ENCODE measurements at regions not wholly inside any gene's neighbourhood (a gene's known extent, or its start where the extent isn't known, plus 50 kb on each side); places are given as distances from the start of the nearest gene placed in this dataset.

- ATAC-seq (ENCODE audit: low FRiP score) (no peak), DNase-seq (ENCODE audit: low spot score) (no peak)
- TF ChIP-seq CTCF (IDR thresholded peaks at IDR 0.05), result no peak
These were observed 291.8 kb downstream of the CRPPA start for GRCh38 chr7:16129431-16130110.

GRCh38 chr7:16123117-16123770, 298.1 kb downstream of the CRPPA start:
- no peak for DNase-seq (ENCODE audit: low spot score)
- no peak for ATAC-seq (ENCODE audit: low FRiP score)
- TF ChIP-seq CTCF (IDR thresholded peaks at IDR 0.05), result no peak

GRCh38 chr7:16121876-16122390, 299.4 kb downstream of the CRPPA start:
- ATAC-seq (ENCODE audit: low FRiP score) (no peak), DNase-seq (ENCODE audit: low spot score) (no peak)
- no peak for TF ChIP-seq CTCF (IDR thresholded peaks at IDR 0.05)

- ATAC-seq (ENCODE audit: low FRiP score), result no peak
- TF ChIP-seq CTCF (IDR thresholded peaks at IDR 0.05), result no peak
- DNase-seq (ENCODE audit: low spot score), result no peak
These were observed 306.0 kb downstream of the CRPPA start for GRCh38 chr7:16115374-16115773.

- DNase-seq (ENCODE audit: low spot score), result no peak
- no peak for ATAC-seq (ENCODE audit: low FRiP score)
- no peak for TF ChIP-seq CTCF (IDR thresholded peaks at IDR 0.05)
These were observed 306.7 kb downstream of the CRPPA start for GRCh38 chr7:16114633-16115032.

GRCh38 chr7:16114071-16114470, 307.3 kb downstream of the CRPPA start:
- ATAC-seq (ENCODE audit: low FRiP score), result no peak
- no peak for DNase-seq (ENCODE audit: low spot score)
- TF ChIP-seq CTCF (IDR thresholded peaks at IDR 0.05), result no peak

- no peak for DNase-seq (ENCODE audit: low spot score)
- TF ChIP-seq CTCF (IDR thresholded peaks at IDR 0.05), result no peak
- ATAC-seq (ENCODE audit: low FRiP score), result no peak
These were observed 308.3 kb downstream of the CRPPA start for GRCh38 chr7:16113058-16113457.
